HCT116 (cell line): ENCODE measurements at regions not wholly inside any gene's neighbourhood (a gene's known extent, or its start where the extent isn't known, plus 50 kb on each side); places are given as distances from the start of the nearest gene placed in this dataset.

Experiments
- ATAC-seq: fragments of 200-7000 bp; cut with Tn5 transposase; 2 replicates; pipeline ENCODE4 v1.9.1; 2020; ENCODE audit warnings: mild to moderate bottlenecking, moderate library complexity
- BruUV-seq: library from RNA; stranded (reverse); fragments of 400-500 nt; replicated peaks from 2 replicates; lab custom pipeline; 2021; lab: Mats Ljungman, UMichigan
- CTCF ChIA-PET: fragments of 300-600 bp; sonication (Branson Sonifier 250); formaldehyde crosslinking; loops from one replicate; lab custom pipeline; 2021; ENCODE audit warnings: antibody characterized with exemption; lab: Charles Lee
- POLR2A ChIA-PET: fragments of 300-600, 350-600 bp; sonication (Branson Sonifier 250); formaldehyde crosslinking; loops from one replicate; lab custom pipeline; 2021; ENCODE audit warnings: antibody characterized with exemption; lab: Charles Lee
- RAD21 ChIA-PET, 2 experiments: fragments of 300-600 bp; sonication (Branson Sonifier 250); formaldehyde crosslinking; loops; one replicate each; lab custom pipeline; 2023; ENCODE audit warnings: low total read pairs in 2 of 2; ENCODE audit not compliant: uncharacterized antibody in 2 of 2, unreplicated experiment in 2 of 2, low non-redundant PET in 1 of 2; lab: Charles Lee
- DNase-seq: peaks from one replicate; pipeline ENCODE4 v3.0.0-alpha.2; 2010; ENCODE audit warnings: low read depth, low spot score
- H2AFZ ChIP-seq: fragments of 200-600 bp; shearing (Covaris generic), sonication (generic); 2 replicates; pipeline ENCODE4 v1.6.1; 2017; ENCODE audit warnings: low read depth, mixed run types, mixed read lengths, antibody characterized with exemption, low read length; ENCODE audit not compliant: poor library complexity, severe bottlenecking
- H3K27ac ChIP-seq: 2 replicates; pipeline ENCODE4 v1.5.1; 2012; ENCODE audit warnings: low read depth, low read length
- H3K27me3 ChIP-seq: fragments of 200-600 bp; sonication (generic); 2 replicates; pipeline ENCODE4 v1.6.1; 2016; ENCODE audit warnings: mixed run types, low read length, mixed read lengths; ENCODE audit not compliant: insufficient read depth
- H3K36me3 ChIP-seq, 2 experiments: fragments of 200-500 bp in 1 of 2; fragments of 200-600 bp in 1 of 2; sonication (Bioruptor generic) in 1 of 2; sonication (generic) in 1 of 2; 2 replicates each; pipeline versions ENCODE4 v1.5.1 to v1.6.1; 2014 to 2016; ENCODE audit warnings: low read length in 2 of 2, inconsistent platforms in 1 of 2, mixed read lengths in 1 of 2, mixed run types in 1 of 2; ENCODE audit not compliant: insufficient read depth in 2 of 2, control insufficient read depth in 1 of 2
- H3K4me1 ChIP-seq, 2 experiments: fragments of 200-600 bp in 1 of 2; sonication (generic) in 1 of 2; 2 replicates each; pipeline versions ENCODE4 v1.5.1 to v1.6.1; 2012 to 2017; ENCODE audit warnings: low read length in 2 of 2, inconsistent platforms in 1 of 2, mild to moderate bottlenecking in 1 of 2, mixed read lengths in 1 of 2, mixed run types in 1 of 2, moderate library complexity in 1 of 2; ENCODE audit not compliant: insufficient read depth in 2 of 2, control insufficient read depth in 1 of 2
- H3K4me2 ChIP-seq: fragments of 200-600 bp; sonication (generic); 2 replicates; pipeline ENCODE4 v1.6.1; 2017; ENCODE audit warnings: mixed run types, low read length, mixed read lengths
- H3K4me3 ChIP-seq, 2 experiments: fragments of 200-600 bp in 1 of 2; sonication (generic) in 1 of 2; replicated peaks in 1 of 2; 2 replicates each; pipeline ENCODE4 v1.5.1; 2011 to 2016; ENCODE audit warnings: low read length in 2 of 2, control low read depth in 1 of 2, low read depth in 1 of 2, mild to moderate bottlenecking in 1 of 2, mixed read lengths in 1 of 2, mixed run types in 1 of 2
- H3K79me2 ChIP-seq: fragments of 200-600 bp; sonication (generic); 2 replicates; pipeline ENCODE4 v1.6.1; 2017; ENCODE audit warnings: mild to moderate bottlenecking, mixed run types, low read length, moderate library complexity, mixed read lengths; ENCODE audit not compliant: insufficient read depth
- H3K9ac ChIP-seq: fragments of 200-600 bp; sonication (generic); 2 replicates; pipeline ENCODE4 v1.6.1; 2016; ENCODE audit warnings: low read length, mixed read lengths
- H3K9me2 ChIP-seq: fragments of 200-600 bp; sonication (generic), shearing (Covaris generic); 2 replicates; pipeline ENCODE4 v1.6.1; 2017; ENCODE audit warnings: mixed run types, mild to moderate bottlenecking, moderate library complexity; ENCODE audit not compliant: insufficient read depth
- H3K9me3 ChIP-seq, 2 experiments: fragments of 200-500 bp in 1 of 2; fragments of 200-600 bp in 1 of 2; sonication (Bioruptor generic) in 1 of 2; sonication (generic) in 1 of 2; 2 replicates each; pipeline ENCODE4 v1.6.1; 2014 to 2017; ENCODE audit warnings: low read length in 2 of 2, mixed read lengths in 2 of 2, inconsistent platforms in 1 of 2, low read depth in 1 of 2, mild to moderate bottlenecking in 1 of 2, mixed run types in 1 of 2, moderate library complexity in 1 of 2; ENCODE audit not compliant: control insufficient read depth in 1 of 2, insufficient read depth in 1 of 2
- H4K20me1 ChIP-seq: fragments of 200-600 bp; sonication (generic), shearing (Covaris generic); 2 replicates; pipeline ENCODE4 v1.6.1; 2017; ENCODE audit warnings: mixed run types, mild to moderate bottlenecking, moderate library complexity; ENCODE audit not compliant: insufficient read depth
- CEBPB ChIP-seq: IDR thresholded peaks from 2 replicates; pipeline ENCODE4 v1.6.1; 2012; ENCODE audit warnings: low read depth
- EGR1 ChIP-seq: IDR thresholded peaks from 2 replicates; pipeline ENCODE4 v1.6.1; 2012; ENCODE audit warnings: low read depth
- EZH2phosphoT487 ChIP-seq: fragments of 200-600 bp; IDR thresholded peaks from 2 replicates; pipeline ENCODE4 v1.6.1; 2018; ENCODE audit warnings: antibody characterized with exemption, borderline replicate concordance
- JUND ChIP-seq: IDR thresholded peaks from 2 replicates; pipeline ENCODE4 v1.6.1; 2012
- POLR2A ChIP-seq: IDR thresholded peaks from 2 replicates; pipeline ENCODE4 v1.7.0; 2011; ENCODE audit warnings: borderline replicate concordance; ENCODE audit not compliant: insufficient read depth, insufficient read length; ENCODE audit errors: extremely low read depth
- POLR2AphosphoS5 ChIP-seq: IDR thresholded peaks from 2 replicates; pipeline ENCODE4 v1.6.1; 2011; ENCODE audit warnings: mild to moderate bottlenecking, low read depth, low read length, moderate library complexity
- RAD21 ChIP-seq: IDR thresholded peaks from 2 replicates; pipeline ENCODE4 v1.6.1; 2012; ENCODE audit warnings: low read depth, mild to moderate bottlenecking
- SIN3A ChIP-seq: IDR thresholded peaks from 2 replicates; pipeline ENCODE4 v1.6.1; 2012; ENCODE audit warnings: low read depth
- SRF ChIP-seq: IDR thresholded peaks from 2 replicates; pipeline ENCODE4 v1.6.1; 2012; ENCODE audit warnings: low read depth
- TCF7L2 ChIP-seq: IDR thresholded peaks from 2 replicates; pipeline ENCODE4 v1.7.0; 2011; ENCODE audit warnings: borderline replicate concordance, inconsistent platforms; ENCODE audit not compliant: insufficient read depth, insufficient read length; ENCODE audit errors: extremely low read depth
- YY1 ChIP-seq: IDR thresholded peaks from 2 replicates; pipeline ENCODE4 v1.6.1; 2011; ENCODE audit warnings: low read length, low read depth, moderate library complexity, mild to moderate bottlenecking; ENCODE audit not compliant: insufficient replicate concordance; ENCODE audit errors: extremely low read depth
- ZFX ChIP-seq: fragments of 450-650 bp; IDR thresholded peaks from 2 replicates; pipeline ENCODE4 v1.6.1; 2017
- ZNF274 ChIP-seq: fragments of 200-500 bp; sonication (Bioruptor generic); IDR thresholded peaks from 2 replicates; pipeline ENCODE4 v1.6.1; 2014; ENCODE audit warnings: mild to moderate bottlenecking, low read depth, low read length, inconsistent platforms
- intact Hi-C: fragments of 100-400 bp; cut with micrococcal nuclease; formaldehyde crosslinking; loops from 2 replicates; pipeline ENCODE4 v1.10.0; 2022
- TF ChIP-seq, protein P1 (sequence below): IDR thresholded peaks from 2 replicates; pipeline ENCODE4 v1.6.1; 2012
- TF ChIP-seq, protein P2 (sequence below): IDR thresholded peaks from 2 replicates; pipeline ENCODE4 v1.6.1; 2012
- TF ChIP-seq, protein P3 (sequence below), 3 experiments: fragments of 200-600 bp in 1 of 3; sonication (generic) in 1 of 3; IDR thresholded peaks in 2 of 3; conservative IDR thresholded peaks in 1 of 3; 2 replicates each; pipeline ENCODE4 v1.5.1; 2012 to 2017; ENCODE audit warnings: low read depth in 2 of 3, low read length in 2 of 3, antibody characterized with exemption in 1 of 3, borderline replicate concordance in 1 of 3, control low read depth in 1 of 3, mild to moderate bottlenecking in 1 of 3, mixed read lengths in 1 of 3, mixed run types in 1 of 3, moderate library complexity in 1 of 3; ENCODE audit not compliant: insufficient read depth in 1 of 3
- TF ChIP-seq, protein P4 (sequence below): IDR thresholded peaks from 2 replicates; pipeline ENCODE4 v1.6.1; 2011; ENCODE audit warnings: mild to moderate bottlenecking, low read length, moderate library complexity; ENCODE audit not compliant: insufficient replicate concordance; ENCODE audit errors: extremely low read depth

DNA sequence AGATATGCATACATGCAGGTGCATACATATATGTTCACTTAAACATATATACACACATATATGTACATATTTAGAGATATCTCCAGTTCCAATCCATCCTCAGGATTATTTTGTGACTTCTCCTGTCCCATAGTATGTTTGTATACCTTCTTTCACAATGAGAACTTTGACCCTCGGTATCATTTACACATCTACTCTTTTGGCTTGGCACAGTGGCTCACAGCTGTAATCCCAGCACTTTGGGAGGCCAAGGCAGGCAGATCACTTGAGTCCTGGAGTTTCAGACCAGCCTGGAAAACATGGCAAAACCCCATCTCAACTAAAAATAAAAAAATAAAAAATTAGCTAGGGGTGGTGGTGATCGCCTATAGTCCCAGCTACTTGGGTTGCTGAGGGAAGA, 148.1 kb upstream of the CCL2 start:
- Histone ChIP-seq H4K20me1 (no peaks in the 10 kb centered on the region), H3K9me3 (peaks cover 0 to 9% of the 10 kb centered on the region in 2 experiments; a peak in 1 of 4 replicates), H3K9me2 (no peaks in the 10 kb centered on the region), H3K4me3 (no peak overlapping the region), H2AFZ (no peak overlapping the region), H3K4me1 (no peaks in the 10 kb centered on the region), H3K4me2 (no peak overlapping the region), H3K36me3 (no peaks in the 10 kb centered on the region; a peak in 1 of 4 replicates), H3K27ac (no peak overlapping the region), H3K9ac (no peak overlapping the region), H3K27me3 (no peaks in the 10 kb centered on the region), H3K79me2 (no peaks in the 10 kb centered on the region)
- BruUV-seq, result no TSS peak
- DNase-seq (no peak), ATAC-seq (no peak)
- RAD21 ChIA-PET, result no interaction called here
- intact Hi-C loops, result loop anchor here (10.0 kb wide), 1 partner anchor 112 kb away; no protein-coding TSS in a partner anchor
- TF ChIP-seq SRF (no peak), ZFX (no peak), POLR2AphosphoS5 (no peak), CEBPB (no peak), JUND (no peak), POLR2A (no peak), ZNF274 (no peak), TCF7L2 (no peak)
- TF ChIP-seq, protein P1, sequence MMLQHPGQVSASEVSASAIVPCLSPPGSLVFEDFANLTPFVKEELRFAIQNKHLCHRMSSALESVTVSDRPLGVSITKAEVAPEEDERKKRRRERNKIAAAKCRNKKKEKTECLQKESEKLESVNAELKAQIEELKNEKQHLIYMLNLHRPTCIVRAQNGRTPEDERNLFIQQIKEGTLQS, result no peak
- TF ChIP-seq, protein P2, sequence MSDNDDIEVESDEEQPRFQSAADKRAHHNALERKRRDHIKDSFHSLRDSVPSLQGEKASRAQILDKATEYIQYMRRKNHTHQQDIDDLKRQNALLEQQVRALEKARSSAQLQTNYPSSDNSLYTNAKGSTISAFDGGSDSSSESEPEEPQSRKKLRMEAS, result no peak
- POLR2A ChIA-PET, result no interaction called here
- CTCF ChIA-PET, result no interaction called here

DNA sequence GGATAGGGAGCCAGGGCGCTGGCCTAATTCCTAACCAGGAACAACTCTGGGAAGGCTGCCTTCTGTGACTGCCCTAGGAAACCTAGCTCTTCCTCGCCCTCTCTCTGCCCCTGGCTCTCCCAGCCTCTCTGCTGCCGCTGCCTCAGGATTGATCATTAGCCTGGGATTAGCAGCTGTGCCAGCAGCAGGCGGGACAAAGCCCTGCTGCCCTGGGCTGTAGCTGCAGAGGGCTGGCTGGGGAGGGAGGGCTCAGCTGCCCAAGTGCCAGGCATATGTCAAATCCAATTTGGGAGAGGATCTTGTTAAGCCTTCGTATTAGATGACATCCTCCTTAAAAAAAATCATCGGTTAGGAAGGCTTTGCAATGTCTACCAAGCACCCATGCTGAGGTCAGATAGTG, 144.8 kb upstream of the CCL2 start:
- Histone ChIP-seq H3K9ac (no peak overlapping the region), H3K4me1 (no peaks in the 10 kb centered on the region), H2AFZ (no peak overlapping the region), H3K4me2 (no peak overlapping the region), H3K9me2 (no peaks in the 10 kb centered on the region), H3K9me3 (peaks cover 0 to 19% of the 10 kb centered on the region in 2 experiments; a peak in 1 of 4 replicates), H3K79me2 (no peaks in the 10 kb centered on the region), H3K4me3 (no peak overlapping the region), H4K20me1 (no peaks in the 10 kb centered on the region), H3K36me3 (no peaks in the 10 kb centered on the region; a peak in 1 of 4 replicates), H3K27me3 (no peaks in the 10 kb centered on the region), H3K27ac (no peak overlapping the region)
- no peak for ATAC-seq
- POLR2A ChIA-PET, result no interaction called here
- BruUV-seq, result no TSS peak
- CTCF ChIA-PET, result no interaction called here
- intact Hi-C loops, result no loop called here
- RAD21 ChIA-PET, result no interaction called here
- no peak for DNase-seq
- TF ChIP-seq, protein P1, result no peak
- TF ChIP-seq EGR1, result no peak
- no peak for TF ChIP-seq EZH2phosphoT487
- no peak for TF ChIP-seq RAD21
- no peak for TF ChIP-seq SIN3A
- TF ChIP-seq, protein P3, sequence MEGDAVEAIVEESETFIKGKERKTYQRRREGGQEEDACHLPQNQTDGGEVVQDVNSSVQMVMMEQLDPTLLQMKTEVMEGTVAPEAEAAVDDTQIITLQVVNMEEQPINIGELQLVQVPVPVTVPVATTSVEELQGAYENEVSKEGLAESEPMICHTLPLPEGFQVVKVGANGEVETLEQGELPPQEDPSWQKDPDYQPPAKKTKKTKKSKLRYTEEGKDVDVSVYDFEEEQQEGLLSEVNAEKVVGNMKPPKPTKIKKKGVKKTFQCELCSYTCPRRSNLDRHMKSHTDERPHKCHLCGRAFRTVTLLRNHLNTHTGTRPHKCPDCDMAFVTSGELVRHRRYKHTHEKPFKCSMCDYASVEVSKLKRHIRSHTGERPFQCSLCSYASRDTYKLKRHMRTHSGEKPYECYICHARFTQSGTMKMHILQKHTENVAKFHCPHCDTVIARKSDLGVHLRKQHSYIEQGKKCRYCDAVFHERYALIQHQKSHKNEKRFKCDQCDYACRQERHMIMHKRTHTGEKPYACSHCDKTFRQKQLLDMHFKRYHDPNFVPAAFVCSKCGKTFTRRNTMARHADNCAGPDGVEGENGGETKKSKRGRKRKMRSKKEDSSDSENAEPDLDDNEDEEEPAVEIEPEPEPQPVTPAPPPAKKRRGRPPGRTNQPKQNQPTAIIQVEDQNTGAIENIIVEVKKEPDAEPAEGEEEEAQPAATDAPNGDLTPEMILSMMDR (IDR thresholded peaks at IDR 0.05 in 2 of 3, conservative IDR thresholded peaks at IDR 0.05 in 1 of 3; ENCODE audit: borderline replicate concordance in 1 of 3, insufficient read depth in 1 of 3, low read depth in 2 of 3, low read length in 2 of 3), result no peak
- TF ChIP-seq YY1, result no peak
- TF ChIP-seq, protein P2, result no peak
- TF ChIP-seq, protein P4, sequence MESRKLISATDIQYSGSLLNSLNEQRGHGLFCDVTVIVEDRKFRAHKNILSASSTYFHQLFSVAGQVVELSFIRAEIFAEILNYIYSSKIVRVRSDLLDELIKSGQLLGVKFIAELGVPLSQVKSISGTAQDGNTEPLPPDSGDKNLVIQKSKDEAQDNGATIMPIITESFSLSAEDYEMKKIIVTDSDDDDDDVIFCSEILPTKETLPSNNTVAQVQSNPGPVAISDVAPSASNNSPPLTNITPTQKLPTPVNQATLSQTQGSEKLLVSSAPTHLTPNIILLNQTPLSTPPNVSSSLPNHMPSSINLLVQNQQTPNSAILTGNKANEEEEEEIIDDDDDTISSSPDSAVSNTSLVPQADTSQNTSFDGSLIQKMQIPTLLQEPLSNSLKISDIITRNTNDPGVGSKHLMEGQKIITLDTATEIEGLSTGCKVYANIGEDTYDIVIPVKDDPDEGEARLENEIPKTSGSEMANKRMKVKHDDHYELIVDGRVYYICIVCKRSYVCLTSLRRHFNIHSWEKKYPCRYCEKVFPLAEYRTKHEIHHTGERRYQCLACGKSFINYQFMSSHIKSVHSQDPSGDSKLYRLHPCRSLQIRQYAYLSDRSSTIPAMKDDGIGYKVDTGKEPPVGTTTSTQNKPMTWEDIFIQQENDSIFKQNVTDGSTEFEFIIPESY, result no peak
